Body of pancreas (tissue), 4 donors: ENCODE measurements at regions not wholly inside any gene's neighbourhood (a gene's known extent, or its start where the extent isn't known, plus 50 kb on each side); places are given as distances from the start of the nearest gene placed in this dataset.
A peak's percentile ranks its signal among the peaks of the same experiment; 100 is the strongest.

ENCODE experiments used
- ATAC-seq: fragments of 150-250 bp; one replicate; pipeline ENCODE4 v1.9.1; 2016
- DNase-seq, 4 donors: peaks; one replicate each; pipeline ENCODE4 v3.0.0-alpha.2; 2019
- H3K27ac ChIP-seq, 4 donors: fragments of 200-600 bp; sonication (generic); 1 replicate in 3 of 4; 2 replicates in 1 of 4; pipeline versions ENCODE4 v1.5.1 to v1.6.1; 2016 to 2019; ENCODE audit warnings: mild to moderate bottlenecking in 1 of 4, mixed read lengths in 1 of 4, moderate library complexity in 1 of 4
- H3K27me3 ChIP-seq, 2 donors: fragments of 200-600 bp; sonication (generic); one replicate each; pipeline ENCODE4 v1.6.0; 2016; ENCODE audit warnings: mild to moderate bottlenecking in 1 of 2
- H3K36me3 ChIP-seq, 2 donors: fragments of 200-600 bp; sonication (generic); replicated peaks in 1 of 2; 2 replicates each; pipeline ENCODE4 v1.5.1; 2016; ENCODE audit warnings: low read depth in 2 of 2; ENCODE audit not compliant: insufficient read depth in 1 of 2
- H3K4me1 ChIP-seq: fragments of 200-600 bp; sonication (generic); one replicate; pipeline ENCODE4 v1.6.0; 2016
- H3K4me3 ChIP-seq, 2 donors: fragments of 200-600 bp; sonication (generic); 1 replicate in 1 of 2; 2 replicates in 1 of 2; pipeline ENCODE4 v1.5.1; 2016 to 2019
- H3K9me3 ChIP-seq, 3 donors: fragments of 200-600 bp; sonication (generic); 1 replicate in 2 of 3; 2 replicates in 1 of 3; pipeline ENCODE4 v1.5.1; 2016
- CTCF ChIP-seq, 7 experiments: fragments of 450-650 bp in 4 of 7; fragments of 200-600 bp in 3 of 7; sonication (generic) in 3 of 7; IDR thresholded peaks; one replicate each; pipeline ENCODE4 v1.5.1; 2016 to 2019; ENCODE audit warnings: antibody characterized with exemption in 7 of 7
- POLR2A ChIP-seq, 3 donors: fragments of 450-650 bp; IDR thresholded peaks; one replicate each; pipeline ENCODE4 v1.6.1; 2016; ENCODE audit warnings: antibody characterized with exemption in 3 of 3, mild to moderate bottlenecking in 2 of 3
- WGBS, 2 donors: methylation state at CpG; one replicate each; pipeline ENCODE4 v1.1.5; 2017; 5-methylcytosine and 5-hydroxymethylcytosine counted together
- intact Hi-C: fragments of 100-400 bp; cut with DNase I; formaldehyde crosslinking; loops from one replicate; pipeline ENCODE4 v1.15.1; 2023

DNA sequence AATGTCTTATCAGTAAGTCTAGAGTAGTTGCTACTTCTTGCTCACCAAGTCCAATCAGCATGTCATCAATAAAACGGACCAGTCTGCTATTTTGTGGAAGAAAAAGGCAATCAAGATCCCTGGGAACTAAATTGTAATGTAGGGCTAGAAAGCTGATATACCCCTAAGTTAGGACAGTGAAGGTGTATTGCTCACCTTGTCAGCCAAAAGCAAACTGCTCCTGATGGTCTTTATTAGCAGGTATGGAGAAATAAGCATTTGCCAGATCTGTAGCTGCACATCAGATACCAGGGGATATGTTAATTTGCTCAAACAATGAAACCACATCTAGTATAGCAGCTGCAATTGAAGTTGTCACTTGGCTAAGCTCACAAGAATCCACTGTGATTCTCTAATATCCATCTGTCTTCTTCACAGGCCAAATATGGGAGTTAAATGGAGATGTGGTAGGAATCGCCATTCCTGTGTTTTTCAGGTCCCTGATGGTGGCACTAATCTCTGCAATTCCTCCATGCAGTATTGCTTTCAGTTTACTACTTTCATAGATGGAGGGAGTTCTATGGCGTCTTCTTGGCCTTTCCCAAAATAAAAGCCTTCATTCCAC is 75.0 kb downstream of the TMEM237 start:
- intact Hi-C loops: no loop called here
- no peak for ATAC-seq
- no peaks in the 10 kb centered on the region for H3K9me3 ChIP-seq
- H3K4me3 ChIP-seq: no peak overlapping the region
- no peaks in the 10 kb centered on the region for H3K4me1 ChIP-seq
- DNase-seq: no peak
- H3K27ac ChIP-seq: no peak overlapping the region
- no peaks in the 10 kb centered on the region for H3K36me3 ChIP-seq
- WGBS, 2 donors: 70 to 76% methylated on average over 3 of the region's 3 CpGs
- H3K27me3 ChIP-seq: no peaks in the 10 kb centered on the region
- TF ChIP-seq POLR2A (IDR thresholded peaks at IDR 0.05) (no peak), CTCF (IDR thresholded peaks at IDR 0.05) (no peak)

DNA sequence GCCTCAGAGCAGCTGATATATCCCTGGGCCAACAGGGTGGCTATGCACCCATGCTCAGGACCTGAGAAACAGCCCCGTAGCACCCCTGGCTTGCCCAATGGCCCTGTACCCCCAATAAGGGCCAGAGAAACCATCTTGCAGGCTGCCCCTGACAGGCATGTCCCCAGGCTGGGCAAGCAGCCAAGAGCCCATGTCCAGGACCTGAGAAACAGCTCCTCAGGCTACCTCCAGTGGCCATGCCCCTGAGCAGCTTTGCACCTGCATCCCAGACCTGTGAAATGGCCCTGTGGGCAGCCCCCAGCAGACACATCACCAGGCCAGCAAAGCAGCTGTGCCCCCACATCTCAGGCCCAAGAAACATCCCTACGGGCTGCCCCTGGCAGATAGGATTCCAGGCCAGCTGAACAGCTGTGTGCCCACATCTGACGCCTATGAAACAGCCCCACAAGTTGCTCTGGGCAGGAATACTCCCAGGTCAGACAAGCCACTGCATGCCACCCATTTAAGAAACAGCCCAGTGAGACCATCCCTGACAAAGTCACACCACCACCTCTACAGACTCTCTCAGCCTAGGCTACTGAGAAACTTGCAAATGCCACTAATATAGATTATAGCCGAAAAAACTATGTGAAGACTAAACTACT is 84.1 kb downstream of the TMEM237 start:
- H3K36me3 ChIP-seq: no peaks in the 10 kb centered on the region
- H3K27me3 ChIP-seq: no peaks in the 10 kb centered on the region
- DNase-seq (peak in 3 of 4 donors; percentile 2 to 15 (median 11)), ATAC-seq (no peak)
- WGBS, 2 donors: 75 to 91% methylated on average over 3 to 4 of the region's 4 CpGs
- H3K27ac ChIP-seq: no peak overlapping the region
- intact Hi-C loops: no loop called here
- no peaks in the 10 kb centered on the region for H3K4me1 ChIP-seq
- no peak overlapping the region for H3K4me3 ChIP-seq
- no peaks in the 10 kb centered on the region for H3K9me3 ChIP-seq
- TF ChIP-seq CTCF (IDR thresholded peaks at IDR 0.05): no peak
- no peak for TF ChIP-seq POLR2A (IDR thresholded peaks at IDR 0.05)

GRCh38 chr2:201558665-201559064 is 84.6 kb downstream of the TMEM237 start:
- Histone ChIP-seq H3K27ac (no peak overlapping the region), H3K4me3 (no peak overlapping the region), H3K9me3 (no peaks in the 10 kb centered on the region), H3K36me3 (no peaks in the 10 kb centered on the region), H3K27me3 (no peaks in the 10 kb centered on the region), H3K4me1 (no peaks in the 10 kb centered on the region)
- TF ChIP-seq CTCF (IDR thresholded peaks at IDR 0.05) (no peak), POLR2A (IDR thresholded peaks at IDR 0.05) (no peak)
- DNase-seq (no peak), ATAC-seq (no peak)
- 50 to 78% methylated on average over 2 to 5 of the region's 5 CpGs for WGBS, 2 donors
- intact Hi-C loops: no loop called here

DNA sequence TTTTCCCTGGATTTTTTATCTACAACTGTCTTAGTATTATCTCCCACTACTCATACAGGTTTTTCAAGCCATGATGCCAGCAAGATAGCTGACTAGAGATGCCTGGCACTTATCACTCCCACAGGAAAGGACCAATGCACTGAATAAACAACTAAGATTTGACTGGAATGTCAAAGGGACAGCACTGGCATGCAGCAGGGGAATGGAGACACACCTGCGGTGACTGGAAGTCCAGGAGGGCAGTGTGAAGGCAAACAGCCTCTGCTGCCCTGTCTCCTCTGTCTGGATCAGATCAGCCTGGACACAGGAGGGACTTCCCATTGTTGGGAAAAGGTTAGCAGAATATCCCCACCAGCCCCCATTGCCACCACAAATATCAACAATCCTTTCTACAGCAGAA is 85.1 kb downstream of the TMEM237 start:
- H3K4me3 ChIP-seq: no peak overlapping the region
- no peaks in the 10 kb centered on the region for H3K36me3 ChIP-seq
- H3K9me3 ChIP-seq: no peaks in the 10 kb centered on the region
- DNase-seq (no peak), ATAC-seq (no peak)
- no peak overlapping the region for H3K27ac ChIP-seq
- no peak for TF ChIP-seq POLR2A (IDR thresholded peaks at IDR 0.05)
- no peak for TF ChIP-seq CTCF (IDR thresholded peaks at IDR 0.05)
- H3K4me1 ChIP-seq: no peaks in the 10 kb centered on the region
- 10 to 56% methylated on average over 1 of the region's 1 CpG for WGBS, 2 donors
- intact Hi-C loops: no loop called here
- H3K27me3 ChIP-seq: no peaks in the 10 kb centered on the region

DNA sequence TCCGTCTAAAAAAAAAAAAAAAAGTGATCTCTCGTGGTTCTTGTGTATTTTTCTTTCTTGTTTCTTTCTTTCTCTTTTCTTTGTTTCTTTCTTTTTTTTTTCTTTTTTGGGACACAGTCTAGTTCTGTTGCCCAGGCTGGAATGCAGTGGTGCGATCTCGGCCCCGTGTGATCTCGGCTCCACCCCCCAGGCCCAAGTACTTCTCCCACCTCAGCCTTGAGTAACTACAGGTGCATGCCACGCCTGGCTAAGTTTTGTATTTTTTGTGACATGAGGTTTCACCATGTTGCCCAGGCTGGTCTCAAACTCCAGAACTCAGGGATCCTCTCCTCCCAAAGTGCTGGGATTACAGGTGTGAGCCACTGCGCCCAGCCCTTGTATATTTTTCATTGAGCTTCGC is 91.4 kb downstream of the TMEM237 start:
- TF ChIP-seq CTCF (IDR thresholded peaks at IDR 0.05) (no peak), POLR2A (IDR thresholded peaks at IDR 0.05) (no peak)
- no peaks in the 10 kb centered on the region for H3K9me3 ChIP-seq
- ATAC-seq: no peak
- DNase-seq: no peak
- H3K27ac ChIP-seq: no peak overlapping the region
- H3K36me3 ChIP-seq: no peaks in the 10 kb centered on the region
- intact Hi-C loops: no loop called here
- no peak overlapping the region for H3K4me3 ChIP-seq
- H3K4me1 ChIP-seq: no peaks in the 10 kb centered on the region
- H3K27me3 ChIP-seq: no peaks in the 10 kb centered on the region
- 71 to 74% methylated on average over 9 of the region's 9 CpGs for WGBS, 2 donors
